GM19035 (cell line): ENCODE measurements at regions not wholly inside any gene's neighbourhood (a gene's known extent, or its start where the extent isn't known, plus 50 kb on each side); places are given as distances from the start of the nearest gene placed in this dataset.

ENCODE experiments used
- ATAC-seq: cut with Tn5 transposase; IDR thresholded peaks from one replicate; pipeline ENCODE4 v1.9.1; 2021; ENCODE audit not compliant: unreplicated experiment

DNA sequence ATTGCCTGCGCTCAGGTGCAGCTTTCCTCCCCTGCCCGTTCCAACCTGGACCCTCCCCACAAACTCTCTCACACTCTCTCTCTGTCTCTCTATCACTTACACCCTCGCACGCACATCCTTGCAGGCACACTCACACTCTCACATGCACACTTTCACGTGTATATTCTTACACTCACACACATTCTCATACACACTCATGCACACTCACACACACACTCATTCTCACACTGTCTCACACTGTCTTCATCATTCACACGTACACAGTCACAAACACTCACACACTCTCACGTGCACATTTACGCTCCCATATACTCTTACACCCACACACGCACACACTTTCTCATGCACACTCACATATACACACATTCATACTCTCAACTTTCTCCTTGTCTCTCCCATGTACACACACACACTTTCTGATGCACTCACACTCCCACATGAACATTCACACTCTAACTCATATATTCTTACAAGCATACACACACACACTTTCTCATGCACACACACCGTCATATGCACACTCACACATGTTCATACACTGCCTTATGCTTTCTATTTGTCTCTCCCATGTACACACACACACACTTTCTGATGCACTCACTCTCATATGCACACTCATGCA, 229.3 kb downstream of the SNX18 start:
- ATAC-seq, result no peak

DNA sequence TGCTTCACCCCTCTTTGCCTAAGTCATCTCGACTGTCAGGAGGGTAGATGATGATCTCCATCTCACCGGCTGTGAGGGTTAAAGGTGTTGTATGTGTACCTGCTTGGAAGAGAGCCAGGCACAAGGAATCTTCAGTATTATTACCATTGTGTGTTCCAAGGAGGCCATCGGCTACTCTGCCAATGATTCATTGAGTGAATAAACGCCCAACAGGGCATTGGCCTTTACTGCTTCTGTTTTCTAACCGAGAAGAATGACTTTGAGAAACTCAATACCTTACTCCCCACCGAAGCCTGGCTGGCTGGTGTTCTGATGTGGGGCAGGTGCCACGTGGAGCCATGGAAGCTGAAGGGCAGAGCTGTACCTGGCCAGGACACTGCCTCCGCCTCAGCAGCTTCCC, 228.8 kb downstream of the SNX18 start:
- ATAC-seq, result no peak

- no peak for ATAC-seq
Observed at GRCh38 chr5:54745599-54745998, 228.0 kb downstream of the SNX18 start.

DNA sequence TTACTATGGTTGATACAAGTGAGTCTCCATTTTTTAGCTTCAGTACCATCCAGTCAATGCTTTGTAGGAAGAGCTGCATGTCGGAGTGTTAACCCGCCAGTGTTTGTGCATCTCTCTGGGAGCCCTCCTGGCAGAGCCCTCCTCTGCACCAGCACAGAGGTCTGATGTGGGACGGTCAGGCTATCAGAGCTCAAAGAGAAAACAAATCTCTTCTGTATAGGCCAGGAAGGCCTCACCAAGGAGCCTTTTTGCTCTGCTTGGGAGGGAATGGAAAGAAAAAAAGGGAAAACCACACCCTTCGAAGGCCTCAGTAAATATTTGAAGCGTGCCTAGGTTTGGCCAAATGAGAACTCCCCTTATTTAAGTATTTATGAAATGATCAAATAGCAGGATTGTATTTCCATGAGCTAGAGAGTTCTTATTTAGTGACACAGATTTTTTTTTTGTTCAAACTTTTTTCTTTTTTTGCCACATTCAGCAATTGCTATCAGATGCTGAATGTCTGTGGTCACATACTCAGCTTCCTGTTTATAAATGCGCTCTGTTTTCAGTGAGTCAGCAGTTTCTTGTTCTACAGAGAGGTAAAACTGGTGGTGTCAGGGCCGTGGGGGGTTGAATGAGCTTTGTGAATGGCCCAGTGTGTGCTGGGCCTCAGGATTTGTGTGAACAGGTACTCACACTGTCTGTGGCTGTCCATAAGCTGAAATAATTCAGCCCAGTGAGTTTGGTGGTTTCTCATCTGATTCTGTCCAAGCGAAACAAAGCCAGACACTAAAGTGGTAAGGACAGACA, 226.6 kb downstream of the SNX18 start:
- ATAC-seq, result peak; percentile 94

- no peak for ATAC-seq
Observed at GRCh38 chr5:54743581-54743980, 226.0 kb downstream of the SNX18 start.

DNA sequence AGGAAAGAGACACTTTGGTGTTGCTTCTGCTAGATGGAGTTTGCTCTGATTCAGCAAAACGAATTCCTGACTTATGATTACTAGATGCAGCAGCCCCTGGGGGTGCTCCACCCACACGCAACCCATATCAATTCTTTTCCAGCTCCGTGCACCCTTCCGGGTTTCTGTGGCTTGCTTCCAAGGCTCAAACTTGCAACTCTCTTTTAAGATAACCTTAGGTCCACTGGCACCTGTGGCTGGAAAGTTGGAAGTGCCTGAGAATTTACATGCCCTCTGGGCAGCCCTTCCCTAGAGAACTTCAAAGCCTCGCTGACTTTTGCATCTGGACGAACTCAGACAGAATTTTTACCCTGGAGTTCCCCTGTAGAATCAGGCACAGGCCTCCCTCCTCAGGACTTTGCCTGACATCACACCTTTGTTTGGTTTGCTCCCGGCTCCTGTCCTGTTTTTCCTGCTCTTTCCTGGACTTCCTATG, 224.9 kb downstream of the SNX18 start:
- no peak for ATAC-seq

GRCh38 chr5:54741711-54742110, 224.2 kb downstream of the SNX18 start:
- no peak for ATAC-seq

- no peak for ATAC-seq
Observed at GRCh38 chr5:54740141-54740540, 222.6 kb downstream of the SNX18 start.

- ATAC-seq, result no peak
Observed at GRCh38 chr5:54739371-54739770, 221.8 kb downstream of the SNX18 start.

- ATAC-seq, result no peak
Observed at GRCh38 chr5:54738973-54739367, 221.4 kb downstream of the SNX18 start.

GRCh38 chr5:54738118-54738972, 220.8 kb downstream of the SNX18 start:
- no peak for ATAC-seq

DNA sequence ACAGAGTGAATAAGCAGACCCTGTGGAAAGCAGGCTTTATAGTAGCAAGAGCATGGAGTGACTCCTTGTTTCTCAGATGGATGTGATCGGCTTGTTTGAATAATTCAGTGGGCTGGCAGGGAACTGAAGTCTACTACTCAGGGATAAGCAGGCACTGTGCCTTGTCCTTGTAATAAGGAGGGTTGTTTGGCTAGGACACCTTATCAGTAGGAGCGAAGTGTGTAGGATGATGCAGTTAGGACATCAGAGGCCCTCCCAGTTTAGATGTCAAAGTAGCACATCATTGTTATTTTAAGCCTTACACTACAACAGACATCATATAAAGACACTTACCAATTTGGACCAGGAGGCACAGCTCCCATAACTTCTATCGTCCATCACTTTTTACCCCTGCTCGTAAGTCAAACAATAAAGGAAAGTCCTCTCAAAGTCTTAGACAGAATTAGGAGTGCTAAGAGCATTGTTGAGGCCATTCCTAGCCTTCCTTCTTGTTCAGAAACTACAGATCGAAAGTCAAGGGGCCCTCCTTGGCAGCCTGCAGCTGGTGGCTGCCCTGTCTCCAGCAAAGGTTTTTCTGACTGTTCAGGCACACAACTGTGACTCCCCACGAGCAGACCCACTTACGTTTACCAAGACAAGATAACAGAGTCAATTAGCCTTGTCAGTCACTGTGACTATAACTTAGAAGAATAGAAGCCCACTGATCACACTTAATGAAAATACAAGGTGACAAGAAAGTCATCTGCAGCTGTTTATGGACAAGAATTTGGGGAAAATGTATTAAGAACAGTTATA, 218.6 kb downstream of the SNX18 start:
- ATAC-seq, result no peak

- no peak for ATAC-seq
Observed at GRCh38 chr5:54733101-54733500, 215.5 kb downstream of the SNX18 start.

DNA sequence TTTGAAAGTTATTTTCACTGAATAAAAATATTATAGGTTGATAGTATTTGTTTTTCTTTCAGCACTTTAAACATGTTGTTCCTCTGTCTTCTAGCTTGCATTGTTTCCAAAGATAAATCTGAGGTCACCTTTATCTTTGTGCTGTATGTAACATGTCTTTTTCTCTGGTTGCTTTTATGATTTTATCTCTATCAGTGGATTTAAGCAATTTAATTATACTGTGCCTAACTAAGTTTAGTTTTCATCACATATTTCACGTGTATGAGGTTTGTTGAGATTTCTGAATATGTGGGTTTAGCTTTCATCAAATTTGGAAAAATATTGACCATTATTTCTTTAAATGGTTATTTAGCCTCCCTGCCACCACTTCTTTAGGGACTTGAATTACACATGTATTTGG, 214.5 kb downstream of the SNX18 start:
- no peak for ATAC-seq

DNA sequence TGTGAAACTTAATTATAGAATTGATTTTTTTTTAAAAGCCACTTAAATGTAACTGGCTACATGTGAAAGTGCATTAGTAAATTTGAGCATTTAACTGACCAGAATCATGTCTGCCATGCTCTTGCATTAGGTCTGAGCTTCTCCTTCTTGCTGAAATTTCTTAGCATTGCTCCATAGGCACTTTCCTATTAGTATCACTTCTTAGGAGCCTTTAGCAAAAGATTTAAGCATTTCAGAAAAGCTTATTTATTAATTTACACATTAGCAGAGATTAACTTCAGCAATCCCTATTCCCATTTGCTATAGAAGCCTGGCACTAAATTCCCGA, 211.0 kb downstream of the SNX18 start:
- no peak for ATAC-seq

DNA sequence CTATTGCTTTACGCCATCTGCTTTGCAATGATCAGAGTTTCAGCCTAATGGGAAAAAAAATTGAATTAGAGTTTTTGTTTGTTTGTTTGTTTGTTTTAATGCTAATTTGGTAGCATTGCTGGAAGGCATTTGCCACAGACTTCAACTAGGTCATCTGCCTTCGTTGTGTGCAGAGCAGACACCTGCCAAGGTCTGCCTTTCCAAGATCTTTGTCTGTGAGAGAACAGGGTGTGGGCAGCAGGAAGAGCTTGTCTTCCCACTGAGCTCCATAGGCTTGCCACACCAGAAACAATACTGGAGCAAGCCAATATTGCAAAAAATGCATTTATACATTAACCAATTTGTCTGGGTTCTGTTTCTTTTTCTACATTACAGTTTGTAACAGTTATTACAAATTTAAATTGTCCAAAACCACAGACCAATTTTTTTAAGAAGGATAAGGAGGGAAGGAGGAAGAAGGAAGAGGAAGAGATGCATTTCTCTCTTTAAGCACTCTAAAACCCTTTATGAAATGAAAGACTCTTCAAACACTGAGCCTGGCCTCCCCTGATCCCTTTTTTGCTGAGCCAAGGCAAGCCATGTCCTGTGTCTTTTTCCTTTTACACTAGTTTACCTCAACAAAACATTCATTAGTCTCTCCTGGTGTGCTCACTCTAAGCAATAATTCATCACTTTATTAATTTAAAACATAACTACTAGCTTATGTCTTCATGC, 210.5 kb downstream of the SNX18 start:
- no peak for ATAC-seq

DNA sequence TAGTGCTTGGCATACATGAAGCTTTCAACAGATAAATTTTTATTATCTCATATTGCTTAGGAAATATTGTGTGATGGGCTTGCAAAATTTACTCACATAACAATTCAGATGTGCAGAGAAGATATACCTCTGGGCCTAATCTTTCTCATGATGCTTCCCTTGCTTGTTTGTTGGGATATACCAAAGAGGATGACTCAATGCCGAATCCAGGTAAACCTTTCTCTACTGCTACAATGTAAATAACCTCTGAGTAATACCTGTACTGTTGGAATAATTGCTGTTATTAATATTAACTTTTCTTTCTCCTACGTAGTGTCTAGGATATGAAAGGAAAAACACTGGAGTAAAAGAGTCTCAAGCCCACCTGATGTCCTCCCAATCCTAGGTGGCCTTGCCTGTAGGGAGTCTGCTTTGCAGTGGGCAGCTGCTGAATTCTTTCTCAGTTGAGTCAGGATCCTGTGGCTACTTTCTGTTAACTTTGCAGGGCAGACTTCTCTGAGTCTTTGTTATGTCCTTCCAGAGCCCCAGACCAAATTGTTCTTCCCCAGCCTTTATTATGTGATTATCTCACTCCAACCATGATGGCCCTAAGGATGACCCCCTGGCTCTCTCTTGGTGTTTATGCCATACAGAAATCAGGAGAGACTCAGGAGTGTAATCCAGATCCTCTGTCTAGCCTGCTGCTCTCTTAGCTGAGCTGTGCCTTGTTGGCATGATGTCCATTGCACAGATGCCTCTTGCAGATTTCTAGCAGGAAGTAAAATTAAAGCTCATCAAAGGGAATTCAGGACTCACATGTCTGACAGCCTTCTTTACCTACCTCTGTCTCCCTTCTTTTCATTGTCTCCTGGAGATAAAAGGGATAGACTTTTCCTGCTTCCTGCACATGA, 208.1 kb downstream of the SNX18 start:
- no peak for ATAC-seq

DNA sequence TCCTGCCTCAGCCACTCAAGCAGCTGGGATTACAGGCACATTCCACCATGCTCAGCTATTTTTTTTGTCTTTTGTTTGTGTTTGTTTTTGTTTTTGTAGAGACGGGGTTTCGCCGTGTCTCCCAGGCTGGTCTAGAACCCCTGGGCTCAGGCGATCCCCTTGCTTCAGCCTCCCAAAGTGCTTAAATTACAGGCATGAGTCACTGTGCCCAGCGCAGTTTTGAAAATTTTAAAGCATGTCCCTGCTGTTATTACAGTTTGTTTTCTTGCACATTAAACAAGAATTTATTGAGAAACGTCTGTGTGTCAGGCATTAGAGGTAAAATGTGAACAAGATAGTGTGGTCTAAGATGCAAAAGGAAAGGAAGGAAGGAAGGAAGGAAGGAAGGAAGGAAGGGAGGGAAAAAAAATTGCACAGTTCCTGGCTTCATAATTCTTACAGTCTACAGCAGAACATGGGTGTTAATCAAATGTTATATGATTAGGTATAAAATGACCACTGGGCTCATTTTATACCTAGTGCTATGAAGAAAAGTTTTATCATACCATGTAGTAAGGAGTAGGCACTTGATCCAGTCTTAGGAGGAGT, 205.4 kb downstream of the SNX18 start:
- ATAC-seq, result no peak
